Neural cell (in vitro differentiated cells): ENCODE measurements at regions not wholly inside any gene's neighbourhood (a gene's known extent, or its start where the extent isn't known, plus 50 kb on each side); places are given as distances from the start of the nearest gene placed in this dataset.

Source experiments
- H2AFZ ChIP-seq: fragments of 200-600, 300-800 bp; sonication (generic), shearing (Covaris generic); 2 replicates; pipeline ENCODE4 v1.6.0; 2014; ENCODE audit warnings: low read depth, mild to moderate bottlenecking, antibody characterized with exemption, low read length, moderate library complexity
- H3F3A ChIP-seq: fragments of 200-600 bp; shearing (Covaris generic); 2 replicates; pipeline ENCODE4 v1.6.1; 2016; ENCODE audit warnings: mild to moderate bottlenecking, moderate library complexity, mixed read lengths, antibody characterized with exemption, low read length; ENCODE audit not compliant: insufficient read depth, poor library complexity, severe bottlenecking
- H3K27ac ChIP-seq: fragments of 200-600, 300-800 bp; sonication (generic), shearing (Covaris generic); 2 replicates; pipeline ENCODE4 v1.5.1; 2014; ENCODE audit warnings: mild to moderate bottlenecking, low read length, moderate library complexity
- H3K27me3 ChIP-seq: fragments of 300-800, 200-600 bp; sonication (generic), shearing (Covaris generic); 2 replicates; pipeline ENCODE4 v1.6.0; 2014; ENCODE audit warnings: mild to moderate bottlenecking, low read depth, low read length, moderate library complexity; ENCODE audit not compliant: insufficient read depth
- H3K36me3 ChIP-seq: fragments of 300-800, 200-600 bp; sonication (generic), shearing (Covaris generic); 2 replicates; pipeline ENCODE4 v1.5.1; 2014; ENCODE audit warnings: mild to moderate bottlenecking, antibody characterized with exemption, low read length, moderate library complexity; ENCODE audit not compliant: insufficient read depth
- H3K4me2 ChIP-seq: fragments of 300-800, 200-600 bp; sonication (generic), shearing (Covaris generic); 2 replicates; pipeline ENCODE4 v1.6.0; 2014; ENCODE audit warnings: mild to moderate bottlenecking, low read length
- H3K4me3 ChIP-seq: fragments of 300-800, 200-600 bp; sonication (generic), shearing (Covaris generic); 2 replicates; pipeline ENCODE4 v1.5.1; 2014; ENCODE audit warnings: mild to moderate bottlenecking, low read length, moderate library complexity
- H3K79me2 ChIP-seq: fragments of 200-600 bp; shearing (Covaris generic); replicated peaks from 2 replicates; pipeline ENCODE4 v1.6.0; 2014; ENCODE audit warnings: mild to moderate bottlenecking, low read length, moderate library complexity; ENCODE audit not compliant: insufficient read depth
- H3K9ac ChIP-seq: fragments of 300-800, 200-600 bp; sonication (generic), shearing (Covaris generic); 2 replicates; pipeline ENCODE4 v1.6.1; 2016; ENCODE audit warnings: mild to moderate bottlenecking, low read length, mixed read lengths
- H3K9me2 ChIP-seq: fragments of 200-600 bp; shearing (Covaris generic); 2 replicates; pipeline ENCODE4 v1.6.1; 2016; ENCODE audit warnings: mild to moderate bottlenecking, low read length, mixed read lengths; ENCODE audit not compliant: insufficient read depth
- H3K9me3 ChIP-seq: fragments of 200-600, 300-800 bp; sonication (generic), shearing (Covaris generic); 2 replicates; pipeline ENCODE4 v1.6.1; 2016; ENCODE audit warnings: mild to moderate bottlenecking, mixed run types, low read length, moderate library complexity, mixed read lengths
- H4K20me1 ChIP-seq: fragments of 200-600 bp; shearing (Covaris generic); 2 replicates; pipeline ENCODE4 v1.6.1; 2016; ENCODE audit warnings: mild to moderate bottlenecking, mixed run types; ENCODE audit not compliant: insufficient read depth
- EP300 ChIP-seq: fragments of 450-650 bp; conservative IDR thresholded peaks from 2 replicates; pipeline ENCODE4 v1.6.1; 2014; ENCODE audit warnings: antibody characterized with exemption, mild to moderate bottlenecking, moderate library complexity; ENCODE audit not compliant: poor library complexity, severe bottlenecking
- EZH2 ChIP-seq: fragments of 200-600, 300-800 bp; shearing (Covaris generic), sonication (generic); IDR thresholded peaks from 2 replicates; pipeline ENCODE4 v1.6.1; 2014; ENCODE audit warnings: antibody characterized with exemption, low read length, borderline replicate concordance, mild to moderate bottlenecking; ENCODE audit not compliant: insufficient read depth, poor library complexity, severe bottlenecking
- MXI1 ChIP-seq: fragments of 450-650 bp; conservative IDR thresholded peaks from 2 replicates; pipeline ENCODE4 v1.6.1; 2014; ENCODE audit warnings: antibody characterized with exemption, mild to moderate bottlenecking; ENCODE audit not compliant: poor library complexity, severe bottlenecking
- POLR2AphosphoS5 ChIP-seq: IDR thresholded peaks from 2 replicates; pipeline ENCODE4 v1.6.1; 2012
- RAD21 ChIP-seq: fragments of 450-650 bp; conservative IDR thresholded peaks from 2 replicates; pipeline ENCODE4 v1.6.1; 2014; ENCODE audit warnings: antibody characterized with exemption, mild to moderate bottlenecking, moderate library complexity
- SMC3 ChIP-seq: fragments of 450-650 bp; conservative IDR thresholded peaks from 2 replicates; pipeline ENCODE4 v1.6.1; 2014; ENCODE audit warnings: antibody characterized with exemption, mild to moderate bottlenecking, moderate library complexity; ENCODE audit not compliant: poor library complexity
- TAF1 ChIP-seq: IDR thresholded peaks from 2 replicates; pipeline ENCODE4 v1.6.1; 2012; ENCODE audit warnings: low read depth
- TF ChIP-seq, protein P1 (sequence below): fragments of 450-650 bp; IDR thresholded peaks from 2 replicates; pipeline ENCODE4 v1.5.1; 2014; ENCODE audit warnings: antibody characterized with exemption, mild to moderate bottlenecking, moderate library complexity; ENCODE audit not compliant: poor library complexity, severe bottlenecking
- TF ChIP-seq, protein P2 (sequence below): IDR thresholded peaks from 2 replicates; pipeline ENCODE4 v1.6.1; 2012; ENCODE audit warnings: borderline replicate concordance

GRCh38 chr4:176013476-176014247 lies 52.0 kb upstream of the WDR17 start:
- Histone ChIP-seq H3K9me2 (no peaks in the 10 kb centered on the region), H2AFZ (no peak overlapping the region), H3K79me2 (no peaks in the 10 kb centered on the region), H3K27me3 (no peaks in the 10 kb centered on the region), H4K20me1 (no peaks in the 10 kb centered on the region), H3K27ac (no peak overlapping the region), H3K36me3 (no peaks in the 10 kb centered on the region), H3K4me3 (no peak overlapping the region), H3K9ac (no peak overlapping the region), H3F3A (no peaks in the 10 kb centered on the region), H3K4me2 (no peak overlapping the region), H3K9me3 (no peaks in the 10 kb centered on the region)
- TF ChIP-seq SMC3 (no peak), RAD21 (no peak), MXI1 (no peak), POLR2AphosphoS5 (no peak)

- Histone ChIP-seq H4K20me1 (no peaks in the 10 kb centered on the region), H3K36me3 (no peaks in the 10 kb centered on the region), H2AFZ (no peak overlapping the region), H3K27ac (no peak overlapping the region), H3K27me3 (no peaks in the 10 kb centered on the region), H3F3A (no peaks in the 10 kb centered on the region), H3K9me2 (no peaks in the 10 kb centered on the region), H3K9me3 (no peaks in the 10 kb centered on the region), H3K79me2 (no peaks in the 10 kb centered on the region), H3K4me2 (no peak overlapping the region), H3K9ac (no peak overlapping the region), H3K4me3 (no peak overlapping the region)
- TF ChIP-seq, protein P1, sequence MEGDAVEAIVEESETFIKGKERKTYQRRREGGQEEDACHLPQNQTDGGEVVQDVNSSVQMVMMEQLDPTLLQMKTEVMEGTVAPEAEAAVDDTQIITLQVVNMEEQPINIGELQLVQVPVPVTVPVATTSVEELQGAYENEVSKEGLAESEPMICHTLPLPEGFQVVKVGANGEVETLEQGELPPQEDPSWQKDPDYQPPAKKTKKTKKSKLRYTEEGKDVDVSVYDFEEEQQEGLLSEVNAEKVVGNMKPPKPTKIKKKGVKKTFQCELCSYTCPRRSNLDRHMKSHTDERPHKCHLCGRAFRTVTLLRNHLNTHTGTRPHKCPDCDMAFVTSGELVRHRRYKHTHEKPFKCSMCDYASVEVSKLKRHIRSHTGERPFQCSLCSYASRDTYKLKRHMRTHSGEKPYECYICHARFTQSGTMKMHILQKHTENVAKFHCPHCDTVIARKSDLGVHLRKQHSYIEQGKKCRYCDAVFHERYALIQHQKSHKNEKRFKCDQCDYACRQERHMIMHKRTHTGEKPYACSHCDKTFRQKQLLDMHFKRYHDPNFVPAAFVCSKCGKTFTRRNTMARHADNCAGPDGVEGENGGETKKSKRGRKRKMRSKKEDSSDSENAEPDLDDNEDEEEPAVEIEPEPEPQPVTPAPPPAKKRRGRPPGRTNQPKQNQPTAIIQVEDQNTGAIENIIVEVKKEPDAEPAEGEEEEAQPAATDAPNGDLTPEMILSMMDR: no peak
- no peak for TF ChIP-seq EP300
- no peak for TF ChIP-seq EZH2
- no peak for TF ChIP-seq POLR2AphosphoS5
- TF ChIP-seq, protein P2, sequence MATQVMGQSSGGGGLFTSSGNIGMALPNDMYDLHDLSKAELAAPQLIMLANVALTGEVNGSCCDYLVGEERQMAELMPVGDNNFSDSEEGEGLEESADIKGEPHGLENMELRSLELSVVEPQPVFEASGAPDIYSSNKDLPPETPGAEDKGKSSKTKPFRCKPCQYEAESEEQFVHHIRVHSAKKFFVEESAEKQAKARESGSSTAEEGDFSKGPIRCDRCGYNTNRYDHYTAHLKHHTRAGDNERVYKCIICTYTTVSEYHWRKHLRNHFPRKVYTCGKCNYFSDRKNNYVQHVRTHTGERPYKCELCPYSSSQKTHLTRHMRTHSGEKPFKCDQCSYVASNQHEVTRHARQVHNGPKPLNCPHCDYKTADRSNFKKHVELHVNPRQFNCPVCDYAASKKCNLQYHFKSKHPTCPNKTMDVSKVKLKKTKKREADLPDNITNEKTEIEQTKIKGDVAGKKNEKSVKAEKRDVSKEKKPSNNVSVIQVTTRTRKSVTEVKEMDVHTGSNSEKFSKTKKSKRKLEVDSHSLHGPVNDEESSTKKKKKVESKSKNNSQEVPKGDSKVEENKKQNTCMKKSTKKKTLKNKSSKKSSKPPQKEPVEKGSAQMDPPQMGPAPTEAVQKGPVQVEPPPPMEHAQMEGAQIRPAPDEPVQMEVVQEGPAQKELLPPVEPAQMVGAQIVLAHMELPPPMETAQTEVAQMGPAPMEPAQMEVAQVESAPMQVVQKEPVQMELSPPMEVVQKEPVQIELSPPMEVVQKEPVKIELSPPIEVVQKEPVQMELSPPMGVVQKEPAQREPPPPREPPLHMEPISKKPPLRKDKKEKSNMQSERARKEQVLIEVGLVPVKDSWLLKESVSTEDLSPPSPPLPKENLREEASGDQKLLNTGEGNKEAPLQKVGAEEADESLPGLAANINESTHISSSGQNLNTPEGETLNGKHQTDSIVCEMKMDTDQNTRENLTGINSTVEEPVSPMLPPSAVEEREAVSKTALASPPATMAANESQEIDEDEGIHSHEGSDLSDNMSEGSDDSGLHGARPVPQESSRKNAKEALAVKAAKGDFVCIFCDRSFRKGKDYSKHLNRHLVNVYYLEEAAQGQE: no peak
- TF ChIP-seq MXI1: no peak
- TF ChIP-seq TAF1: no peak
- TF ChIP-seq SMC3: no peak
These were observed 51.0 kb upstream of the WDR17 start for GRCh38 chr4:176014583-176015108.
